ENCODE measurements at regions not wholly inside any gene's neighbourhood (a gene's known extent, or its start where the extent isn't known, plus 50 kb on each side); places are given as distances from the start of the nearest gene placed in this dataset.

- H3K9ac ChIP-seq (ENCODE audit: low read length) = no peak overlapping the region
- H3K4me1 ChIP-seq (ENCODE audit: low read length) = no peaks in the 10 kb centered on the region
- no peak overlapping the region for H2AFZ ChIP-seq (ENCODE audit: low read length)
- H3F3A ChIP-seq (ENCODE audit: insufficient read depth, low read length) = no peaks in the 10 kb centered on the region
- H3K4me3 ChIP-seq (ENCODE audit: low read length) = no peak overlapping the region
- H3K79me2 ChIP-seq (ENCODE audit: low read length) = no peaks in the 10 kb centered on the region
- no peak overlapping the region for H3K27ac ChIP-seq (ENCODE audit: low read length)
- H3K4me2 ChIP-seq (ENCODE audit: low read depth, low read length) = no peak overlapping the region
- TF ChIP-seq EZH2phosphoT487 (IDR thresholded peaks at IDR 0.05; ENCODE audit: low read length) = no peak
- no peaks in the 10 kb centered on the region for H4K20me1 ChIP-seq (ENCODE audit: insufficient read depth, low read length)
- no peaks in the 10 kb centered on the region for H3K9me3 ChIP-seq (replicated peaks; ENCODE audit: insufficient read depth, low read length)
- no peaks in the 10 kb centered on the region for H3K9me2 ChIP-seq (replicated peaks; ENCODE audit: insufficient read depth, low read length)
- H3K36me3 ChIP-seq (replicated peaks; ENCODE audit: insufficient read depth, low read length) = no peaks in the 10 kb centered on the region
- no peak for DNase-seq
- no peaks in the 10 kb centered on the region for H3K27me3 ChIP-seq (replicated peaks; ENCODE audit: insufficient read depth, low read length)
These were observed 298.1 kb upstream of the RTL1 start for GRCh38 chr14:101201535-101202151.

GRCh38 chr14:101202627-101203404, 299.3 kb upstream of the RTL1 start:
- H3K9me3 ChIP-seq (replicated peaks; ENCODE audit: insufficient read depth, low read length) = no peaks in the 10 kb centered on the region
- H3K79me2 ChIP-seq (ENCODE audit: low read length) = no peaks in the 10 kb centered on the region
- H3F3A ChIP-seq (ENCODE audit: insufficient read depth, low read length) = no peaks in the 10 kb centered on the region
- no peaks in the 10 kb centered on the region for H3K9me2 ChIP-seq (replicated peaks; ENCODE audit: insufficient read depth, low read length)
- TF ChIP-seq CTCF (IDR thresholded peaks at IDR 0.05; ENCODE audit: low read length) = no peak
- no peak for TF ChIP-seq EZH2 (optimal IDR thresholded peaks at IDR 0.05; ENCODE audit: low read depth, low read length)
- no peak for TF ChIP-seq EZH2phosphoT487 (IDR thresholded peaks at IDR 0.05; ENCODE audit: low read length)
- no peaks in the 10 kb centered on the region for H4K20me1 ChIP-seq (ENCODE audit: insufficient read depth, low read length)
- H3K27me3 ChIP-seq (replicated peaks; ENCODE audit: insufficient read depth, low read length) = no peaks in the 10 kb centered on the region
- no peaks in the 10 kb centered on the region for H3K36me3 ChIP-seq (replicated peaks; ENCODE audit: insufficient read depth, low read length)
- no peak overlapping the region for H2AFZ ChIP-seq (ENCODE audit: low read length)
- H3K9ac ChIP-seq (ENCODE audit: low read length) = no peak overlapping the region
- no peak overlapping the region for H3K27ac ChIP-seq (ENCODE audit: low read length)
- H3K4me2 ChIP-seq (ENCODE audit: low read depth, low read length) = no peak overlapping the region
- DNase-seq = no peak
- no peak overlapping the region for H3K4me3 ChIP-seq (ENCODE audit: low read length)
- no peaks in the 10 kb centered on the region for H3K4me1 ChIP-seq (ENCODE audit: low read length)

- Histone ChIP-seq H4K20me1 (ENCODE audit: insufficient read depth, low read length) (no peaks in the 10 kb centered on the region), H3K9me3 (replicated peaks; ENCODE audit: insufficient read depth, low read length) (no peaks in the 10 kb centered on the region), H3K4me2 (ENCODE audit: low read depth, low read length) (no peak overlapping the region), H3K9ac (ENCODE audit: low read length) (no peak overlapping the region), H3K79me2 (ENCODE audit: low read length) (no peaks in the 10 kb centered on the region), H3K27me3 (replicated peaks; ENCODE audit: insufficient read depth, low read length) (no peaks in the 10 kb centered on the region), H3K27ac (ENCODE audit: low read length) (no peak overlapping the region), H3K9me2 (replicated peaks; ENCODE audit: insufficient read depth, low read length) (no peaks in the 10 kb centered on the region), H3K4me1 (ENCODE audit: low read length) (no peaks in the 10 kb centered on the region), H3K4me3 (ENCODE audit: low read length) (no peak overlapping the region), H2AFZ (ENCODE audit: low read length) (no peak overlapping the region), H3K36me3 (replicated peaks; ENCODE audit: insufficient read depth, low read length) (no peaks in the 10 kb centered on the region), H3F3A (ENCODE audit: insufficient read depth, low read length) (no peaks in the 10 kb centered on the region)
- DNase-seq = no peak
- TF ChIP-seq EZH2phosphoT487 (IDR thresholded peaks at IDR 0.05; ENCODE audit: low read length) = no peak
- no peak for TF ChIP-seq EZH2 (optimal IDR thresholded peaks at IDR 0.05; ENCODE audit: low read depth, low read length)
- TF ChIP-seq CTCF (IDR thresholded peaks at IDR 0.05; ENCODE audit: low read length) = no peak
These were observed 303.0 kb upstream of the RTL1 start for GRCh38 chr14:101206556-101206955.

- H3K9ac ChIP-seq (ENCODE audit: low read length) = no peak overlapping the region
- DNase-seq = no peak
- H3K9me3 ChIP-seq (replicated peaks; ENCODE audit: insufficient read depth, low read length) = no peaks in the 10 kb centered on the region
- no peak overlapping the region for H3K4me3 ChIP-seq (ENCODE audit: low read length)
- H3K36me3 ChIP-seq (replicated peaks; ENCODE audit: insufficient read depth, low read length) = no peaks in the 10 kb centered on the region
- H3K79me2 ChIP-seq (ENCODE audit: low read length) = no peaks in the 10 kb centered on the region
- no peak overlapping the region for H2AFZ ChIP-seq (ENCODE audit: low read length)
- H3K9me2 ChIP-seq (replicated peaks; ENCODE audit: insufficient read depth, low read length) = no peaks in the 10 kb centered on the region
- no peak overlapping the region for H3K27ac ChIP-seq (ENCODE audit: low read length)
- H3K4me1 ChIP-seq (ENCODE audit: low read length) = no peaks in the 10 kb centered on the region
- H4K20me1 ChIP-seq (ENCODE audit: insufficient read depth, low read length) = no peaks in the 10 kb centered on the region
- no peaks in the 10 kb centered on the region for H3F3A ChIP-seq (ENCODE audit: insufficient read depth, low read length)
- TF ChIP-seq EZH2phosphoT487 (IDR thresholded peaks at IDR 0.05; ENCODE audit: low read length) (no peak), CTCF (IDR thresholded peaks at IDR 0.05; ENCODE audit: low read length) (no peak), EZH2 (optimal IDR thresholded peaks at IDR 0.05; ENCODE audit: low read depth, low read length) (no peak)
- H3K27me3 ChIP-seq (replicated peaks; ENCODE audit: insufficient read depth, low read length) = no peaks in the 10 kb centered on the region
- no peak overlapping the region for H3K4me2 ChIP-seq (ENCODE audit: low read depth, low read length)
These were observed 303.5 kb upstream of the RTL1 start for GRCh38 chr14:101207041-101207440.

Data from MM.1S (cell line).